Activated CD4-positive, alpha-beta T cell treated with anti-CD3 and anti-CD28 coated beads, Interleukin-2, amount 50 U/mL, for 24 hours (primary cell): ENCODE measurements at regions not wholly inside any gene's neighbourhood (a gene's known extent, or its start where the extent isn't known, plus 50 kb on each side); places are given as distances from the start of the nearest gene placed in this dataset.
"Not testable (repeated sequence)": the region's sequence is repeated elsewhere in the genome, so short reads cannot be mapped to it uniquely, and the experiment has no call there.

Experiments used
- DNase-seq, 2 donors: peaks; one replicate each; pipeline ENCODE4 v3.0.0-alpha.2; 2020; ENCODE audit warnings: low read depth in 1 of 2, low spot score in 1 of 2

DNA sequence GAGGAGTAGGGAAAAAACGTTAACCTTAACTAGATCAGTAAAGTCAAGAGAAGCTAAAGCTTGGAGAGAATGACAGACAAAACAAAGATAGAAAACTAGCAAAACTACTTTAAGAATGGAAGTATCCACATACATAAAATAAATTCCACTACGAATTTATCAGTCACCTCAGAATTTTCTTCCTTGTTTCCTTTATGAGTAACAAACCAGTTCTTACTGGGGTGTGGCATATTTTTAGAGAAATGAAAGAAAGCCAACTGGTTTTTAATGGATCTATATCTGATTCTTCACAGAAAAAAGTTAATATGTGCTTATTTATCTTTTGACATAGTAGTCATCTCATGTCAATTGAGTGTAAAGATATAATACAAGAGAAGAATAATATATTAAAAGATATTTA, 2033.7 kb upstream of the CELF4 start:
- no peak for DNase-seq

DNA sequence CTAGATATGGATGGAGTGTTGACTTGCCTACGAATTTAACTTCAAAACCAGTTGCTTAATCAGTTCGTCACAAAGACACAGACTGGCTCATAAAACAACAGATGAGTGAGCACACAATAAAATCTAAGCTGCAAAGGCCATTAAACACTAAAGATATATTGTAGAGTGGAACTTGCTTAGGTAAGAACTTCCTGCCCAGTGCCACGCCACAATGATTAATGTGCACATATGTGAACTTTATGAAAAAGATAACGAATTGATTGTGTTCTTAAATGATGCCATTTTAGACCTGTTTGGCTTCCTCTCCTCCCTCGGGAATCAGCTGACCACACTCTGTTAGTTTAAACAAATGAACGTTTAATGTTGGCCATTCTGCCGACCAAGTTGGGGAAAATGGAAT, 2031.3 kb upstream of the CELF4 start:
- DNase-seq = no peak

DNA sequence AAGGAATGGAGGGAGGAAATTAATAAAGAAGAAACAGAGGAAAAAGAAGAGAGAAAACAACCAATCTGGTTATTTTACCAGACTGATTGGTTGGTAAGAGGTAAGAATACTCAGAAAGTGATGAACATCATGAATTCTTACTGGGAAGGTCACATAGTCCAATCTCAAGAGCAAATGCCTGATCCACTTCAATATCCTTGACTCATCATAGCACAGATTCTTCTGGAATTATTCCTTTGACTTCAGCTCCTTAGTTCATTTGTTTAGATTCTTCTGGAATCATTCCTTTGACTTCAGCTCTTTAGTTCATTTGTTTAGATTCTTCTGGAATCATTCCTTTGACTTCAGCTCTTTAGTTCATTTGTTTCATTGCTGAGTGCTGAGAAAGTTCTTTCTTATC, 2030.6 kb upstream of the CELF4 start:
- no peak for DNase-seq

DNA sequence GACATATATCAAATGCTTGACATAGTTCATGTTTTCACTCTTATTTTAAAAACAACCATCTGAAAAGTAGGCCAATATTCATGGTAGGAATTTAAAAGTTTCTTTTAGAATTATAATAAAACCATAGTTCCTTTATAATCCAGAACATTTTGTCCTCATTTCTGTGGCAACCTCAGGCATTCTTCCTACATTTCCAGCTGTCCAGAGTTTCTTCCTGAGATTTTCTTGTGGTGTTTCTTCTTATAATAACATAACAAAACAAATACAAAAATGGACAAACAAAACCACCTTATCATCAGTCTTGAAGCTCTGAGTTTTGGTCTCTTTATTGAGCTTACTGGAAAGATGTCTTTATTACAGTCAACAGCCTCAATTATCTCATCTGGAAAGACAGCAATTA, 2028.6 kb upstream of the CELF4 start:
- DNase-seq = no peak

DNA sequence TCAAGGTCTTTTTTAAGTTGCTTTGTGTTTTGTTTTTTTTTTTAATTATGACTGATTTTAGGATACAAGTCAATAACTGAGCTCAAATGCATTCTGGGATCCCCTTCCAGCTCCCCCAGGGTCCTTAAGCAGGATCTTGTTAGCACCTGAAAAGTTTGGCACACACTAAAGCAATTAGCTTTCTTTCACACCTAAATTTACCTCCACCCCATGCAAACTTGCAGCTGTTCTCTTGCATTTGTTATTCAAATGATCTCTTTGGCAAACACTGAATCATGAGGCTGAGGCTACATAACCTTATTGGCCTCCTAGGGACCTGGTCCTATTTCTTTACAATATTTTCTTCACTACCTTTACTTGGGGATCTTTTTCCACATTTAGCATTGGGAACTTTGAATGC, 2026.1 kb upstream of the CELF4 start:
- no peak for DNase-seq

DNA sequence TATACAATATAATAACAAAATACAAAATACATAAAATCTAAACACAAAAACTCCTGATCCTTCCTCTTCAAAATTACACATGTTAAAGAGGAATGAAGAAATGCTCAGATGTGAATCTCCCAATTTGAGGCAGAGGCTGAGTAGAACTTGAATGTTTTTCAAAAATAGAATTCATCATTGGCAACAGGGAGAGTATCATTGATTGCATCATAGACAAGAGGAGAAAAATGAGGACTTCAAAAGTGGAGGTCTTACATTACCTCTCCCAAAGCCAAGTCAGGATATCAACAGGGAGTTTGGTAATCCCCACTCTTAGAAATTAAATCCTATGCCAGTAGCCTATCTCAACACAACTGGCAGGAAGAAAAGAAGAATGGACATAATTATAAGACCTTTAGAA, 2023.9 kb upstream of the CELF4 start:
- DNase-seq = no peak

DNA sequence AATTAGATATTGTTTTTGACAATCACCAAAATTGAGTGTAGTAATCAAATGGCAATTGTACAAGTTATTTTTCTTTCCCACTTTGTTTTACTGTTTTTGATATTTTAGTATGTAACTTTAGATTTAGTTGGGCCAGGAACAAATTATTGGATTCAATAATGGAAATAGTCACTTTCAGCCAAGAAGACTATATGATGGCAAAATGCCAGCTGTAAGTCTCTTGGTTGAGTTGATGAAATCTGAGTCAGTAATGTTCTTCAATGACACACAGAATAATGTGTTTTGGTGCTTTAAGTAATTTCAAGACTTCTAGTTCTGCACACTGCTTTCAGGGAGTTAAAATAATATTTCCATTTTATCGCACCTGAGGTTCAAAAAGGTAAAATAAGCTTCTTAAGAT, 2022.0 kb upstream of the CELF4 start:
- DNase-seq = no peak

DNA sequence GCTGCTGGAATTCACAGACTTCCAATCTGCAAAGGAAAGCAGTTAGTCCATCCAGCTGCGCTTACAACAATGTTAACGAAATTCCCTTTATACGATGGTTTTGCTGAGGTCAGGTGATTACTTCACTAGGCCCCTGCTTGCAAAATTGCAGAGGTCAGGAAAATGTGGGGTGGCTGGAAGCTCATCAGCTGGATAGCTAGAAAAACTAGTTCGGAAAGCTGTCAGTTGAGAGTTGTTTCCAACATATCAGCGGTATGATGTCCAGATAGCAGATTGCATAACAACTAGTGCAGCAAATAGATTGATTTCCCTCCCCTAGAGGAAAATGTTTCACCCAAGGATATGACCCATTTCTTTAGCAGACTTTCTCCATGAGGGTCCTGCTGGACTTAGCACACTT, 2021.1 kb upstream of the CELF4 start:
- no peak for DNase-seq

DNA sequence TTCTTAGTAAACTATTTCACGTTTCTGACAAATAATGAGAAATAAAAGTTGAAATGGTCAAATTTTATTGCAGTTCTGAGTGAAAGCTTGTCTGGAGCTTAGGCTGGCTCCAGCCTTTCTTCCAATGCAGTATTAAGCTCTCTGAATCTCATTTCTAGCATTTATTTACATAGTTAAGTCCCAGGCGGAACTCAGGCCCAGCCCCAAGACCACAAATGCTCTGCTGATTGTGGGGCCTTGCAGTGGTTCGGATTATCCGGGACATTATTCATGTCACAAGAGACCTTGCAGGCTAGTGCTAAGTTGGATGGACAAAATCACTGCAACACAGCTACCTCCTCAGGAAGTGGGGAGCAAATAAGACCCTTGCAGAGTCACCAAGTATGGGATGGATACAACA, 2009.3 kb upstream of the CELF4 start:
- DNase-seq = no peak

DNA sequence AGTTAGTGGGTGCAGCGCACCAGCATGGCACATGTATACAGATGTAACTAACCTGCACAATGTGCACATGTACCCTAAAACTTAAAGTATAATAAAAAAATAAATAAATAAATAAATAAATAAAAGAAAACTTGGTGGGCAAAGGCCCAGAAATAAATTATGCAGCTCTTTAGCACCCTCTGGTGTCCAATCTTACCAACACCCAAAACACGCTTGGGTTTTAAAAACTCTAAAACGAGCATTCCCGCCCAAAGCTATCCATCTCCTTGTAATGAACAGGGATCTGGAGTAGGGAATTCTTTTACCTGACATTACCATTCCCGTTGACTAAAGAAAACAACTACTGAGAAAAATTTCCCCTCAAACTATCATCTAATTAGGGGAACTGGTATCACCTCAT, 2005.9 kb upstream of the CELF4 start:
- DNase-seq = no peak

DNA sequence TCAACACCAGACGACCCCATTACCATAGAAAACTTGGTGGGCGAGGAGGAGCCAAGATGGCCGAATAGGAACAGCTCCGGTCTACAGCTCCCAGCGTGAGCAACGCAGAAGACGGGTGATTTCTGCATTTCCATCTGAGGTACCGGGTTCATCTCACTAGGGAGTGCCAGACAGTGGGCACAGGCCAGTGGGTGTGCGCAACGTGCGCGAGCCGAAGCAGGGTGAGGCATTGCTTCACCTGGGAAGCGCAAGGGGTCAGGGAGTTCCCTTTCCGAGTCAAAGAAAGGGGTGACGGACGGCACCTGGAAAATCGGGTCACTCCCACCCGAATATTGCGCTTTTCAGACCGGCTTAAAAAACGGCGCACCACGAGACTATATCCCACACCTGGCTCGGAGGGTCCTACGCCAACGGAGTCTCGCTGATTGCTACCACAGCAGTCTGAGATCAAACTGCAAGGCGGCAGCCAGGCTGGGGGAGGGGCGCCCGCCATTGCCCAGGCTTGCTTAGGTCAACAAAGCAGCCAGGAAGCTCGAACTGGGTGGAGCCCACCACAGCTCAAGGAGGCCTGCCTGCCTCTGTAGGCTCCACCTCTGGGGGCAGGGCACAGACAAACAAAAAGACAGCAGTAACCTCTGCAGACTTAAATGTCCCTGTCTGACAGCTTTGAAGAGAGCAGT, 2000.1 kb upstream of the CELF4 start:
- not testable (repeated sequence) for DNase-seq

DNA sequence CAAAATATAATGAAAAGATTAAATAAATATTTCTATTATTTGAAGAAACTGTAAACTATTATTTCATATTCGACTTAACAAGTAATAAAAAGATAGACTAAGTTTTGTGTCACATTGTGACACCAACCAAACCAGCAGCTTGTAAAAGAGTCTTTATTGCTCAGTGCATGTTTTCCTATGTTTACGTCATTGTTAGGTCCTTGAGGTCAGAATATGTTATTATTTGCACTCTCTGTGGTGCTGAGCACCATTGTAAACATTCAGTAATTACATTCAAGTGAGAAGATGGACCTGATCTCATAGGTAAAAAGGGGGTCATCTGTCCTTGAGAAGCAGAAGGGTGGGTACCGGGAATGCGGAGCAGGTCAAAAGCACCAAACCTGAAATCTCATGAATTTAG, 1999.1 kb upstream of the CELF4 start:
- DNase-seq = no peak

DNA sequence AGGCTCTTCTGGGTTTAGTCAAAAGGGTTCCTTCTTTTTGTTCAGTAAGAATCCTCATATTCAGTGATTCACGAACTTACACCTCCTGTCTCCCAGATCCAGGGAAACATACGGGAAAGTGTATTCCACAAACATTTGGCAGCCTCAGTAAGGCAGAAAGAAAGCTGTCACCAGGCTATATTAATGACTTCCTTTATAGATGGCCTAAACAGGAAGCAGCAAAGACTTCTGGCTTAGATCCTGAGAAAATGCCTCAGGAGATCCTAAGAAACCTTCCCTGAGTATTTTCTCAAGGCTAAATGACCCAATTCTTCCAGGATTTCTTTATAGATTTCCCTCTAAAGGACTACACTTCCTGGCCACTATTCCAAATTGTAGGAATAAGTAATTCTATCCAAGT, 1995.5 kb upstream of the CELF4 start:
- no peak for DNase-seq

DNA sequence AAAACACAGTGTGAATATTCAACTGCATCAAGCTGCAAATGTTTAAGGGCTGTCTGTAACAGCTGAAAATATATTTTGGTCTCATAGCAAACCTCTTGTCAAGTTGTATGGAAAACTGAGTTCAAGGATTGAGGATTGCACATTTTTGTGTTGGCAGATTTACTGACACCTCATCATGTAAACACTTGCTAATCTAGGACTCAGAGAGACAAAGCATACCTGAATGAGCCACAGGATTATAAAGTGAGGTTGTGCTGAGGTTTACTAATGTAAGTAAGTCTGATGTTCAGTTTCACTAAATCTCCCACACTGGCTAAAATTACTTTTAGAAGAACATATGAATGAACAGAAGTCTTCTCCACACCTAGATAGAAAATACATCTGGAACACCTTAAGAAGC, 1993.1 kb upstream of the CELF4 start:
- DNase-seq = no peak

DNA sequence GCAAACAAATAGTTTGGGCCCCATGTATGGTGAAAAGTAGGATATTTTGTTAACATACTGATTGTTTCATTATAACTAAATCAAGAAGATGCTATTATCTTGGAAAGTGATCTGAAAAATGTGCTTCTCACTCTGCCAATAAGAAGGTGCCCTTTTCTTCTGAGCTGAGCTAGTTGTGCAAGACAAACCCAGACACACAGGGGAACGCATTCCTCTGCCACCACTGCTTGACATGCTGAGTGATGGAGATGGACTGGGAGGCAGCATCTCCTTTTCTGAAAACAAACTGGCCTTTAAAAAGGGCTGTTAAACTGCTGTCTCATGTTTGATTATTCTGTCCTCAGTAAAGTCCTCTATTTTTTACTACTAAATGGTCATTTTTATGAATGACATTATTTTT, 1989.9 kb upstream of the CELF4 start:
- no peak for DNase-seq

DNA sequence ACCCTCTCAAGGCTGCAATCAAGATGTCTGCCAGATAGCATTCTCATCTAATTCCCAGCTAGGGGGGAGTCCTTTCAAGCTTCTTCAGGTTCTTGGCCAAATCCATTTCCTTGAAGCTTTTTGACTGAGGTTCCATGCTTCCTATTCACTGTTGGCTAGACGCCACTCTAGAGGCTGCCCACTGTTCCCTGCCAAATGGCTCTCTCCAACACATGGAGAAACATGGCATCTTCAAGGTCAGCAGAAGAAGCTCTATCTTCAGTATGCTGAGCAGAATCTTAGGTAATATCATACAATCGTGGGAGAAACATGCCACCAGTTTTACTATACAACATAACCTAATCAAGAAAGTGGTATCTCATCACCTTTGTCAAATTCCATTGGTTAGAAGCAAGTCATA, 1985.1 kb upstream of the CELF4 start:
- no peak for DNase-seq

DNA sequence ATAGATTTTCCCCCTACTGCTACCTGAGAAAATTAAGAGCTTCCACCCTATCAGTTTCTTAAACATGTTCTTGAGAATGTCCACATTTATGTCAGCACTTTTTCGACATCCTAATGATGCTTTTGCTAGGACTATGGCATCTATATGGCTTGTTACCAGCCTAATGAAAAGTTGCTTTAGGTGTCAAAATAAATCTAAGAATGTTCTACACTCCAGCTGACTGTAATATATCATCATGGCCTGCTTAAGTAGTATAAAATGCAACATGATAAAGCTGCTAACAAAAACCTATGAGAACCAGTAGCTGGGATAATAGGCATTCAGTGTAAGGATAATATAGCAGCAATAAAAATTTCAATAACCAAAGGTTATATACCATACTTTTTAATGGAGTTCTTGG, 1983.5 kb upstream of the CELF4 start:
- no peak for DNase-seq

DNA sequence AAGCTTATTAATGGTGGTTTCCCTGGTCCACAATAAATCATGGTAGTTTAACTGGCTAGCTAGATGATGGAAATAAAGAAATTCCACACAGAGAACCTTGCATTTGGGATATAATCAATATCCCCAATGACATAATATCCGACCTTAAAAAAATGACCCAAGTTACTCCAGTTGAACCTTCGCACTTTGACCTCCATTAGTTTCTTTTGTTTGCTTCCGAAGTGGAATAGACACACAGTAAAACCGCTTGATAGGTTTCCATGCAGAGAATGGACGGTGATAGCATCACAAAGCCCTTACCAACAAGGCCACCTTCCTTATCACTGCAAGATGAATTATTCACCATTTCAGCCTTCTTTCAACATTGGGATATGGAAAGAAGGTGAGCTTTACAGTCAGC, 1966.1 kb upstream of the CELF4 start:
- no peak for DNase-seq

DNA sequence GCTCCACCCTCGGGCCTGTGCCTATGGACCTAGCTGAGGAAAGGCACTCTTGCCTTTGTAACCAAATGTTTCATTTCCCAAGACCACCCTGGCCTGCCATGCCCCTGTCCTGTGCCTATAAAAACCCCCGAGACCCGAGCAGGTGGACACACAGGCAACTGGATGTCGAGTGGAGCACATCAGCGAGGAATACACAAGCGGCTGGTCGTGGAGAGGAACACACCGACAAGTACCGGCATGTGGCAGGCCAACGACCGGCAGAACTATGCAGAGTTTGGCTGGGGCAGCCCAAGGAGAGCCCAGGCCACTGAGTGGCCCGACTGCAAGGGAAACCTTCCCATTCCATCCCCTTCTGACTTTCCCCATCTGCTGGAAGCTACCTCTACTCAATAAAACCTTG, 1963.8 kb upstream of the CELF4 start:
- no peak for DNase-seq

DNA sequence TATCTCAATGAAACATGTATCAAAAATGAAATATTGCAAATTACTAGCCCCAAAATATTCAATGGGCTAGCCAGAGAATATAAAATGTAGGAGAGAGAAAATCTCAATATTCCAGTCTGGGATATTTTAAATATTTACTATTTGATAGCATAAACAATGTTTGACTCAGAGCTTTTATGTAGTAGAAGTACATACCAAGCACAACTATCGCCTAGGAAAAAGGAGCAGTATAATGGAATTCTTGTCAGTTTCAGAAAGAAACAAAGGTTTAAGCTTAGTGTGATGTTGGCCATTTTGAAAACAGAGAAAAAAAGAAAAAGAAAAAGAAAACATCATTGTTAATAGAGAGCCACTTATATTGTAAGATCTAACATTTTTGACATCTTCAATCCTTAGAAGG, 1961.9 kb upstream of the CELF4 start:
- DNase-seq = no peak

DNA sequence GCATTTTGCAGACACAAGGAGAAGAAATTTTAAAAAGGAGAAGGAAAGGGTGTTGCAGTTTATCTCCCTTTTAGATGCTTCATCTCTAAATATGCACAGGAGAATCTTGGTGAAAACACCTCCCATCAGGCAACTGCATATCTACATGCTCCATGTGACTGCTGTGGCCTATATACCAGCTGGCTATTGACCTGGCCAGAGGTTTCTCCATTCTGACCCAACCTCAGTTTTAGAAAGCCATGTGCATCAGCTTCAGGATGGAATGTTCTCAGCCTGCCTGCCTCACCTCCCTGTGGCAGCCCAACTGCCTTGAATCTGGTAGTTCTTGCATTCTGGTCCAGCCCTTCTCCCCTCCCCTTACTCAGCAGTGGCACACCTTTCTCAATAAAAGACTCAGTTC, 1958.8 kb upstream of the CELF4 start:
- no peak for DNase-seq

DNA sequence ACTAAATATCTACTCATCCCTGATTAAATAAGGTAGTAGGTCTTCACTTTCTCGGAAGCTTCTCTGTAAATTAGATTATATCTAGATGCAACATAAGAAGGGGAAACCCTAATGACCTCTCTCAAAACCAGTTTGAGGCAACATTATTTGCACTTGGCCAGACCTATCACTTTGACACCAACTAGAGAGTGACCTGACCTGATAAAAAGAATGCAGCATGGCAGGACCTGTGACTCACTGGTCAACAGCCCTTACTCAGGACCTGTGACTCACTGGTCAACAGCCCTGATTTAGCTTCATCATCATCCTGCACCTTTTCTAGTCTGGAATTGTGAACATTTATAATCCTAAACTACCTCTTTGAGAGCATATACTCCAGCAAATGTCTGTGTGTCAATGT, 1957.7 kb upstream of the CELF4 start:
- no peak for DNase-seq

DNA sequence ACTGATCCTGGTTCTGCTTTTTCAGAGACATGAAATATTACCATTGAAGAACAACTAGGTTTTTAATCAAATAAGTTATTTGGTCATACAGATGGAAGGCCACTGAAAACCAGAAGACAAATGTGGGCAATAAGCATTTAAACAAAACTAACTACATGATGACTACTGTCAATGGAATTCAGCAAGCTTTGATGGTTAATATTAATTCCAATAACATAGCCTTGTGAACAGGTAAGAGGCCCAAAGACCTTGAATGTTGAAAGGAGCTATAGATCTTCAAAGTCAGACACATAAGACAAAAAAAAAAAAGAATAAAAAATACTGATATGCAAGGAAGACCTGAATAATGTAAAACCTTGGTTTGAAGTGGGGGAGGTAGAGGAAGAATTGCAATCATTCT, 1955.6 kb upstream of the CELF4 start:
- no peak for DNase-seq

DNA sequence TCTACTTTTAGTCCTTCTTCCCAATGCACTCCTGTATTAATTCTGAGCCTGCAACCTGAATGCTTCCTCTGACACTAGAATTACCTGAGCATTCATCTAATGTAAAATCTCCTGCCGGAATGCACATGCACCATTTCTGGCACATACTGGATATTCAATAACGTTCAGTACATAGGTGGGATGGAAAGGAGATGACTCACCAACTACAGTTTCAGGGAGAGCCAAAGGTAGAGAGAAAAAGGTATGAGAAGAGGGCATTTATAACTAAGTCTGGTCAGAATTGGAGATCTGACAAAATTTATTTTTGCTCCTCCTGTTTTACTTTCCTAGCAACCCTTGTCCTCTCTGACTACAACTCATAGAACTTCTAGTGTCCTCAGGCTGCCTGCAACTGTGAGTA, 1954.1 kb upstream of the CELF4 start:
- DNase-seq = no peak
